ENCODE measurements at regions not wholly inside any gene's neighbourhood (a gene's known extent, or its start where the extent isn't known, plus 50 kb on each side); places are given as distances from the start of the nearest gene placed in this dataset.

DNA sequence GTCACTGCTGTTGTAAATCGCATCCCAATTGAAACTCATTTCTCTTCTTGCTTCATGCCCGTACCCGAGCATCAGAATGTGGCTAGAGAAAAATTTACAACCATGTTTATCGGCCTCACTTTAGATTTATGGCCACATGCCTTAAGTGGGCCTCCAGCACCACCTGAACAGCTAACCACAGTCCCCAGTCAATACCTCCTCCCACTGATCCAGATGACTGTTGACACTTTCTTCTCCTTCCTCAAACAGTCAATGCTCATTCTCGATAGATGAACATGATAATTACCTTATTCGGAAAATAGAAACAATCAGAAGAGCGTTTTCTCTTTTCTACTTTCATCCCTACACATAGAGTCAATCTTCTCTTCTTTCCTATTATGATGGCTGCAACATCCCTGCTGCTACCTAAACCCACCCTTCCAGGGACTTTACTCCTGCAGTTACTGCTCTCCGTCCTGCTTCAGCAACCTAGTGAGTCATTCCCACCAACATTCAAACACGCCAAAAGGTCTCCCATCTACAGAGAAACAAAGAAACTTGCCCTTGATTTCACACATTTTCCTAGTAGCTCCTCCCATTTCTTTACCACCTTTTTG is 416.3 kb upstream of the MAF start:
- Histone ChIP-seq H3K27ac (no peak overlapping the region), H3K27me3 (no peaks in the 10 kb centered on the region), H3K36me3 (replicated peaks in 1 of 2) (no peaks in the 10 kb centered on the region), H3K4me1 (replicated peaks in 1 of 2) (no peaks in the 10 kb centered on the region), H3K4me3 (no peak overlapping the region), H3K9me3 (replicated peaks in 1 of 3) (no peaks in the 10 kb centered on the region)
- WGBS, 4 donors = 67 to 73% (median 70%) methylated on average over 9 of the region's 9 CpGs
- no peak for DNase-seq
- intact Hi-C loops (cut with DNase I) = no loop called here
- TF ChIP-seq, protein P1, sequence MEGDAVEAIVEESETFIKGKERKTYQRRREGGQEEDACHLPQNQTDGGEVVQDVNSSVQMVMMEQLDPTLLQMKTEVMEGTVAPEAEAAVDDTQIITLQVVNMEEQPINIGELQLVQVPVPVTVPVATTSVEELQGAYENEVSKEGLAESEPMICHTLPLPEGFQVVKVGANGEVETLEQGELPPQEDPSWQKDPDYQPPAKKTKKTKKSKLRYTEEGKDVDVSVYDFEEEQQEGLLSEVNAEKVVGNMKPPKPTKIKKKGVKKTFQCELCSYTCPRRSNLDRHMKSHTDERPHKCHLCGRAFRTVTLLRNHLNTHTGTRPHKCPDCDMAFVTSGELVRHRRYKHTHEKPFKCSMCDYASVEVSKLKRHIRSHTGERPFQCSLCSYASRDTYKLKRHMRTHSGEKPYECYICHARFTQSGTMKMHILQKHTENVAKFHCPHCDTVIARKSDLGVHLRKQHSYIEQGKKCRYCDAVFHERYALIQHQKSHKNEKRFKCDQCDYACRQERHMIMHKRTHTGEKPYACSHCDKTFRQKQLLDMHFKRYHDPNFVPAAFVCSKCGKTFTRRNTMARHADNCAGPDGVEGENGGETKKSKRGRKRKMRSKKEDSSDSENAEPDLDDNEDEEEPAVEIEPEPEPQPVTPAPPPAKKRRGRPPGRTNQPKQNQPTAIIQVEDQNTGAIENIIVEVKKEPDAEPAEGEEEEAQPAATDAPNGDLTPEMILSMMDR (IDR thresholded peaks at IDR 0.05) = no peak
- TF ChIP-seq POLR2A (IDR thresholded peaks at IDR 0.05) = no peak

DNA sequence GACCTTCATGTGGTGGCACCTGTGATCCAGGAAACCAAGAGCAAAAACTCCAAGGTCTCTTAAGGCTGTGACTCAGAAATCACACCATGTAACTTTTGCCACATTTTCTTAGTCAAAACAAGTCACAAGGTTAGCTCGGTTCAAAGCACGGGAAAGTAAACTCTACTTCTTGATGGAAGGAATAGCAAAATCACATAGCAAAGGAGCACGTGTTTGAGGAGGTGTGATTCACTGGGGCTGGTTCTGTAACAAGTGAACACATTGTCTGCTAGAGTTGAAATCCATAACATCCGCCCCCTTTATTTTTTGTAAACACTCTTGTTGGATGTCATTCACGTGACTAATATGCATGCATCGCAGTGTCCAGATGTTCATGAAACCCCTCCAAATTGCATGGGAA is 415.0 kb upstream of the MAF start:
- H3K36me3 ChIP-seq (replicated peaks in 1 of 2) = no peaks in the 10 kb centered on the region
- WGBS, 4 donors = 80 to 85% (median 83%) methylated on average over 6 of the region's 6 CpGs
- H3K4me1 ChIP-seq (replicated peaks in 1 of 2) = no peaks in the 10 kb centered on the region
- no peak overlapping the region for H3K27ac ChIP-seq
- no peak for TF ChIP-seq POLR2A (IDR thresholded peaks at IDR 0.05)
- no peak overlapping the region for H3K4me3 ChIP-seq
- intact Hi-C loops (cut with DNase I) = no loop called here
- H3K9me3 ChIP-seq (replicated peaks in 1 of 3) = no peaks in the 10 kb centered on the region
- no peaks in the 10 kb centered on the region for H3K27me3 ChIP-seq
- no peak for DNase-seq

DNA sequence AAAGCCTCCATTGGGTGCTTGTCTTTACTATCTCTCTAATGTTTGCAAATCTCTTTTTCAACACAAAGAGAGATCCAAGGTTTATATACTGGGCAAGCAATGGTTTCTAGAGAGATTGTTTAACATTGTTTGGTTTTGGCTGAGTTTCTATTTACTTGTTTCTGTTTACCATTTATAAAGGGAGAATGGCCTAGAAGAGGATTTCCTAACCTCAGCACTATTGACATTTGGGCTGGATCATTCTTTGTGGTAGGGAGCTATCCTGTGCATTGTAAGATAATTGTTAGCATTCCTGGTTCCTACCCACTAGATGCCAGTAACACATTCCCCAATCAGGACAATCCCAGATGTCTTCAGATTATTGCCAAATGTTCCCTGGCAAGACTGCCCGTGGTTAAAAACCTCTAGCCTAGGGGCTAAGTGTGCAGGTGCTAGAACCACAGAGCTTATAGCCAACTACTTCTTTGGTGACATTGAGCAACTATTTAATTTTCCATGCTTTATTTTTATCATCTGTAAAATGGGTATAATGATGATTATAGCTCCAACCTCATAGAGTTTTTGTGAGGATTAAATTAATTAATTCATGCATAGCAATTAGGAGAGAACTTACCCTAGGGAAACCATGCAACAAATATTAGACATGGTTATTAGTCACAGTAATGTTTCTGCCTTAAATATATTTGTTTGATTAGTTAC is 413.9 kb upstream of the MAF start:
- no peak overlapping the region for H3K27ac ChIP-seq
- 67 to 83% (median 75%) methylated on average over 1 of the region's 1 CpG for whole genome bisulfite sequencing, 4 donors
- H3K9me3 ChIP-seq (replicated peaks in 1 of 3) = no peaks in the 10 kb centered on the region
- no peaks in the 10 kb centered on the region for H3K4me1 ChIP-seq (replicated peaks in 1 of 2)
- no peak overlapping the region for H3K4me3 ChIP-seq
- no peak for TF ChIP-seq POLR2A (IDR thresholded peaks at IDR 0.05)
- TF ChIP-seq, protein P1 (IDR thresholded peaks at IDR 0.05) = no peak
- no peaks in the 10 kb centered on the region for H3K36me3 ChIP-seq (replicated peaks in 1 of 2)
- no peak for DNase-seq
- intact Hi-C loops (cut with DNase I) = no loop called here
- no peaks in the 10 kb centered on the region for H3K27me3 ChIP-seq

DNA sequence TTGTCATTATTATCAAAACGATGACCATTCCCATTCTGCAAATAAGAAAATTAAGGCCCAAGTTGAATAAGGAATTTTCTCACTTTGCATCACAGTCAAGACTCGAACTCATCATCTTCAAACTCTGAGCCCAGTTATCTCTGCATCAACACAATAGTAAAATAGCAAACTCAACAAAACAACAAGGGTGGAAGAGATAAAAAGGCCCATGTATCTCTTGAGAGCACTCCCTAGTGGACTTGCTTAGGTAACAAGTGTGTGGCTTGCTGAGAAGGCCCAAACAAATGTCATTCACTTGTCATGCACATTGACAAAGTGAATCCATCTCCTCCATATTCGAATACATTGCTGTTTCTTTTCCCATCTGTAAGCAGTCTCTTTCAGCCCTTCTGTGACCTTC is 412.0 kb upstream of the MAF start:
- Histone ChIP-seq H3K4me1 (replicated peaks in 1 of 2) (no peaks in the 10 kb centered on the region), H3K27me3 (no peaks in the 10 kb centered on the region), H3K36me3 (replicated peaks in 1 of 2) (no peaks in the 10 kb centered on the region), H3K27ac (no peak overlapping the region), H3K4me3 (no peak overlapping the region), H3K9me3 (replicated peaks in 1 of 3) (no peaks in the 10 kb centered on the region)
- DNase-seq = no peak
- intact Hi-C loops (cut with DNase I) = no loop called here
- WGBS, 4 donors = 63 to 70% (median 69%) methylated on average over 3 of the region's 3 CpGs
- no peak for TF ChIP-seq POLR2A (IDR thresholded peaks at IDR 0.05)
- TF ChIP-seq, protein P1 (IDR thresholded peaks at IDR 0.05) = no peak
